NCI-H226 (cell line): ENCODE measurements at regions not wholly inside any gene's neighbourhood (a gene's known extent, or its start where the extent isn't known, plus 50 kb on each side); places are given as distances from the start of the nearest gene placed in this dataset.

Source experiments
- DNase-seq: peaks from one replicate; pipeline ENCODE4 v3.0.0-alpha.2; 2015

- peak; percentile 62 for DNase-seq
These were observed 999.4 kb upstream of the GJE1 start for GRCh38 chr6:141133346-141133745.

GRCh38 chr6:141131616-141132015, 1001.1 kb upstream of the GJE1 start:
- no peak for DNase-seq

GRCh38 chr6:141123497-141123896, 1009.2 kb upstream of the GJE1 start:
- DNase-seq = no peak

- DNase-seq = no peak
These were observed 1009.7 kb upstream of the GJE1 start for GRCh38 chr6:141123049-141123448.

- no peak for DNase-seq
These were observed 1013.7 kb upstream of the GJE1 start for GRCh38 chr6:141118991-141119390.

GRCh38 chr6:141117874-141118273, 1014.9 kb upstream of the GJE1 start:
- no peak for DNase-seq

- peak; percentile 26 for DNase-seq
These were observed 1022.2 kb upstream of the GJE1 start for GRCh38 chr6:141110481-141110880.

GRCh38 chr6:141107591-141108160, 1025.0 kb upstream of the GJE1 start:
- peak; percentile 44 for DNase-seq

GRCh38 chr6:141105481-141105880, 1027.2 kb upstream of the GJE1 start:
- DNase-seq = peak; percentile 59

- peak; percentile 28 for DNase-seq
These were observed 1029.5 kb upstream of the GJE1 start for GRCh38 chr6:141103246-141103645.

GRCh38 chr6:141097471-141097870, 1035.3 kb upstream of the GJE1 start:
- peak; percentile 27 for DNase-seq

- DNase-seq = no peak
These were observed 1037.4 kb upstream of the GJE1 start for GRCh38 chr6:141095308-141095707.

- DNase-seq = no peak
These were observed 1044.6 kb upstream of the GJE1 start for GRCh38 chr6:141088171-141088570.

- peak; percentile 14 for DNase-seq
These were observed 1055.1 kb upstream of the GJE1 start for GRCh38 chr6:141077355-141078333.

- no peak for DNase-seq
These were observed 1075.0 kb upstream of the GJE1 start for GRCh38 chr6:141057761-141058160.

- peak; percentile 91 for DNase-seq
These were observed 1075.6 kb upstream of the GJE1 start for GRCh38 chr6:141056945-141057625.

- peak; percentile 92 for DNase-seq
These were observed 1082.3 kb upstream of the GJE1 start for GRCh38 chr6:141050471-141050870.

- peak; percentile 61 for DNase-seq
These were observed 1084.3 kb upstream of the GJE1 start for GRCh38 chr6:141048451-141048850.

GRCh38 chr6:141046496-141046895, 1086.2 kb upstream of the GJE1 start:
- DNase-seq = peak; percentile 47

GRCh38 chr6:141041596-141042087, 1091.1 kb upstream of the GJE1 start:
- no peak for DNase-seq

- DNase-seq = no peak
These were observed 1097.2 kb upstream of the GJE1 start for GRCh38 chr6:141035312-141036200.

- peak; percentile 12 for DNase-seq
These were observed 1099.6 kb upstream of the GJE1 start for GRCh38 chr6:141033101-141033500.
